ENCODE measurements at regions not wholly inside any gene's neighbourhood (a gene's known extent, or its start where the extent isn't known, plus 50 kb on each side); places are given as distances from the start of the nearest gene placed in this dataset.

GRCh38 chr2:187934236-187934635, 357.4 kb upstream of the GULP1 start:
- no peak for TF ChIP-seq CTCF (IDR thresholded peaks at IDR 0.05)
- no peak for TF ChIP-seq POLR2A (IDR thresholded peaks at IDR 0.05)
- no peak for TF ChIP-seq POLR2AphosphoS5 (IDR thresholded peaks at IDR 0.05)

Measured in stomach (tissue), 4 donors.